ENCODE measurements at regions not wholly inside any gene's neighbourhood (a gene's known extent, or its start where the extent isn't known, plus 50 kb on each side); places are given as distances from the start of the nearest gene placed in this dataset.

- TF ChIP-seq CTCF (IDR thresholded peaks at IDR 0.05) (no peak), POLR2AphosphoS5 (IDR thresholded peaks at IDR 0.05; ENCODE audit: insufficient read depth in 1 of 2, low read depth in 1 of 2) (no peak), POLR2A (IDR thresholded peaks at IDR 0.05) (no peak)
Observed at GRCh38 chr6:80441131-80441530, 334.7 kb downstream of the BCKDHB start.
